Stomach (tissue), 4 donors: ENCODE measurements at regions not wholly inside any gene's neighbourhood (a gene's known extent, or its start where the extent isn't known, plus 50 kb on each side); places are given as distances from the start of the nearest gene placed in this dataset.
"Not testable (repeated sequence)": the region's sequence is repeated elsewhere in the genome, so short reads cannot be mapped to it uniquely, and the experiment has no call there.

Experiments used
- CTCF ChIP-seq, 7 experiments: fragments of 450-650 bp in 4 of 7; fragments of 200-600 bp in 3 of 7; sonication (generic) in 3 of 7; IDR thresholded peaks; one replicate each; pipeline ENCODE4 v1.5.1; 2016 to 2019; ENCODE audit warnings: antibody characterized with exemption in 7 of 7, control low read depth in 2 of 7, mild to moderate bottlenecking in 1 of 7
- POLR2A ChIP-seq, 4 donors: fragments of 450-650 bp; IDR thresholded peaks; one replicate each; pipeline ENCODE4 v1.6.1; 2016; ENCODE audit warnings: antibody characterized with exemption in 4 of 4, control low read depth in 2 of 4, mild to moderate bottlenecking in 1 of 4, moderate library complexity in 1 of 4
- POLR2AphosphoS5 ChIP-seq, 3 donors: sonication (generic); formaldehyde crosslinking; IDR thresholded peaks; one replicate each; pipeline ENCODE4 v1.6.1; 2016; ENCODE audit warnings: antibody characterized with exemption in 3 of 3

- not testable (repeated sequence) for TF ChIP-seq CTCF, POLR2A, POLR2AphosphoS5 (IDR thresholded peaks at IDR 0.05)
These were observed 203.4 kb downstream of the DSC3 start for GRCh38 chr18:30839056-30839561.
